Gastrocnemius medialis (tissue), 4 donors: ENCODE measurements at regions not wholly inside any gene's neighbourhood (a gene's known extent, or its start where the extent isn't known, plus 50 kb on each side); places are given as distances from the start of the nearest gene placed in this dataset.
"Not testable (repeated sequence)": the region's sequence is repeated elsewhere in the genome, so short reads cannot be mapped to it uniquely, and the experiment has no call there.

Experiments used
- POLR2A ChIP-seq, 2 donors: fragments of 450-650 bp; IDR thresholded peaks; one replicate each; pipeline ENCODE4 v1.6.1; 2017; ENCODE audit warnings: antibody characterized with exemption in 2 of 2, mild to moderate bottlenecking in 2 of 2, moderate library complexity in 2 of 2
- TF ChIP-seq, protein P1 (sequence below), 5 experiments: fragments of 450-650 bp in 3 of 5; fragments of 200-600 bp in 2 of 5; sonication (generic) in 2 of 5; IDR thresholded peaks in 4 of 5; conservative IDR thresholded peaks in 1 of 5; 1 replicate in 4 of 5; 2 replicates in 1 of 5; pipeline ENCODE4 v1.5.1; 2016 to 2019; ENCODE audit warnings: antibody characterized with exemption in 5 of 5, mild to moderate bottlenecking in 3 of 5, moderate library complexity in 3 of 5

DNA sequence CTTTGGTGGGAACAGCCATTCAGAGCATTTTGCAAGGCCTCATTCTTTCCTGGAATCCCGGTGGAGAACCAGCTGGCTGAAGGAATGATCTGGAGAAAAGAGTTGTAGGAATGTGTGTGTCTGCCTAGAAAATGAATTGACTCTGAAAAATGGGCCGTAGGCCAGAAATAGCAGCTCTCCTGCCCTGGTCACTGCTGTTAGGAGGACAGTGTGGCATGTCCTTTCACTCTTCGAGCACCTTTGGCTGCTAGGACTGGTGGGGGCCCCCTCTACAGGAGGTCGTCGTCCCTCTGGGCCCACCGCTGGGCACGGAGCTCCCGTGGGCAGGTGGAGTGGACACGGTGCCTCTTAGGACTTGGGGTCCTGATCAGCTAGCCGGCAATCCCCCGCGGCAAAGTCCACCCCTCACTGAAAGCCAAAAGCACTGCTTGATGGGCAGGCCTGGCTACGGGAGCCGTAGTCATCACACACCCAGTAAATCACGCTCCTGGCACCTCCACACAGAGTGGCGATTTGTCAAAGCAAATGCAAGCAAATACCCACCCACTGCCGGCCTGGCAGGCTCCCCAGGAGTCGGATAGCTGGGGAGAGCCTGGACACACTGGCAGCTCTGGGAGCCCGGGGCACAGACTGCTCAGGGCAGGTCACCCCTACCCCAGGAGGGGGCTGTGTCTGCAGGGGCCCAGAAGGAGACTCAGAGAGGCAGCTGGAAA lies 4447.2 kb upstream of the TPTE start:
- TF ChIP-seq, protein P1, sequence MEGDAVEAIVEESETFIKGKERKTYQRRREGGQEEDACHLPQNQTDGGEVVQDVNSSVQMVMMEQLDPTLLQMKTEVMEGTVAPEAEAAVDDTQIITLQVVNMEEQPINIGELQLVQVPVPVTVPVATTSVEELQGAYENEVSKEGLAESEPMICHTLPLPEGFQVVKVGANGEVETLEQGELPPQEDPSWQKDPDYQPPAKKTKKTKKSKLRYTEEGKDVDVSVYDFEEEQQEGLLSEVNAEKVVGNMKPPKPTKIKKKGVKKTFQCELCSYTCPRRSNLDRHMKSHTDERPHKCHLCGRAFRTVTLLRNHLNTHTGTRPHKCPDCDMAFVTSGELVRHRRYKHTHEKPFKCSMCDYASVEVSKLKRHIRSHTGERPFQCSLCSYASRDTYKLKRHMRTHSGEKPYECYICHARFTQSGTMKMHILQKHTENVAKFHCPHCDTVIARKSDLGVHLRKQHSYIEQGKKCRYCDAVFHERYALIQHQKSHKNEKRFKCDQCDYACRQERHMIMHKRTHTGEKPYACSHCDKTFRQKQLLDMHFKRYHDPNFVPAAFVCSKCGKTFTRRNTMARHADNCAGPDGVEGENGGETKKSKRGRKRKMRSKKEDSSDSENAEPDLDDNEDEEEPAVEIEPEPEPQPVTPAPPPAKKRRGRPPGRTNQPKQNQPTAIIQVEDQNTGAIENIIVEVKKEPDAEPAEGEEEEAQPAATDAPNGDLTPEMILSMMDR (IDR thresholded peaks at IDR 0.05 in 4 of 5, conservative IDR thresholded peaks at IDR 0.05 in 1 of 5): not testable (repeated sequence)
- TF ChIP-seq POLR2A (IDR thresholded peaks at IDR 0.05): not testable (repeated sequence)
